ENCODE measurements at regions not wholly inside any gene's neighbourhood (a gene's known extent, or its start where the extent isn't known, plus 50 kb on each side); places are given as distances from the start of the nearest gene placed in this dataset.

GRCh38 chr10:80751940-80752339 is 214.2 kb downstream of the SH2D4B start:
- TF ChIP-seq CTCF (IDR thresholded peaks at IDR 0.05) = no peak
- no peak for TF ChIP-seq POLR2A (IDR thresholded peaks at IDR 0.05)
- TF ChIP-seq POLR2AphosphoS5 (IDR thresholded peaks at IDR 0.05) = no peak

All from breast epithelium (tissue), 3 donors.